ENCODE measurements at regions not wholly inside any gene's neighbourhood (a gene's known extent, or its start where the extent isn't known, plus 50 kb on each side); places are given as distances from the start of the nearest gene placed in this dataset.

- H3K4me3 ChIP-seq (ENCODE audit: low read length) = no peak overlapping the region
- TF ChIP-seq CTCF (IDR thresholded peaks at IDR 0.05; ENCODE audit: insufficient read depth, low read depth, low read length, missing control alignments) = no peak
These were observed 195.0 kb downstream of the FBXO4 start for GRCh38 chr5:42120070-42120469.

GRCh38 chr5:42121401-42121800, 196.3 kb downstream of the FBXO4 start:
- no peak for TF ChIP-seq CTCF (IDR thresholded peaks at IDR 0.05; ENCODE audit: insufficient read depth, low read depth, low read length, missing control alignments)
- no peak for DNase-seq (ENCODE audit: low read depth)

More at GRCh38 chr5:42120070-42120469, 195.0 kb downstream of the FBXO4 start:
- no peak for DNase-seq (ENCODE audit: low read depth)

GRCh38 chr5:42131081-42131480, 206.0 kb downstream of the FBXO4 start:
- no peak overlapping the region for H3K4me3 ChIP-seq (ENCODE audit: low read length)
- no peak for TF ChIP-seq CTCF (IDR thresholded peaks at IDR 0.05; ENCODE audit: insufficient read depth, low read depth, low read length, missing control alignments)
- no peak for DNase-seq (ENCODE audit: low read depth)

More at GRCh38 chr5:42121401-42121800, 196.3 kb downstream of the FBXO4 start:
- no peak overlapping the region for H3K4me3 ChIP-seq (ENCODE audit: low read length)

- TF ChIP-seq CTCF (IDR thresholded peaks at IDR 0.05; ENCODE audit: insufficient read depth, low read depth, low read length, missing control alignments) = no peak
- no peak for DNase-seq (ENCODE audit: low read depth)
- H3K4me3 ChIP-seq (ENCODE audit: low read length) = no peak overlapping the region
These were observed 218.3 kb downstream of the FBXO4 start for GRCh38 chr5:42143361-42143760.

- H3K4me3 ChIP-seq (ENCODE audit: low read length) = no peak overlapping the region
- no peak for DNase-seq (ENCODE audit: low read depth)
- TF ChIP-seq CTCF (IDR thresholded peaks at IDR 0.05; ENCODE audit: insufficient read depth, low read depth, low read length, missing control alignments) = no peak
These were observed 223.7 kb downstream of the FBXO4 start for GRCh38 chr5:42148813-42149212.

GRCh38 chr5:42157215-42157614, 232.1 kb downstream of the FBXO4 start:
- no peak for TF ChIP-seq CTCF (IDR thresholded peaks at IDR 0.05; ENCODE audit: insufficient read depth, low read depth, low read length, missing control alignments)
- DNase-seq (ENCODE audit: low read depth) = peak; percentile 25
- H3K4me3 ChIP-seq (ENCODE audit: low read length) = no peak overlapping the region

- DNase-seq (ENCODE audit: low read depth) = no peak
- no peak for TF ChIP-seq CTCF (IDR thresholded peaks at IDR 0.05; ENCODE audit: insufficient read depth, low read depth, low read length, missing control alignments)
- H3K4me3 ChIP-seq (ENCODE audit: low read length) = no peak overlapping the region
These were observed 238.0 kb downstream of the FBXO4 start for GRCh38 chr5:42163083-42163482.
